ENCODE measurements at regions not wholly inside any gene's neighbourhood (a gene's known extent, or its start where the extent isn't known, plus 50 kb on each side); places are given as distances from the start of the nearest gene placed in this dataset.
"Not testable (repeated sequence)": the region's sequence is repeated elsewhere in the genome, so short reads cannot be mapped to it uniquely, and the experiment has no call there.

DNA sequence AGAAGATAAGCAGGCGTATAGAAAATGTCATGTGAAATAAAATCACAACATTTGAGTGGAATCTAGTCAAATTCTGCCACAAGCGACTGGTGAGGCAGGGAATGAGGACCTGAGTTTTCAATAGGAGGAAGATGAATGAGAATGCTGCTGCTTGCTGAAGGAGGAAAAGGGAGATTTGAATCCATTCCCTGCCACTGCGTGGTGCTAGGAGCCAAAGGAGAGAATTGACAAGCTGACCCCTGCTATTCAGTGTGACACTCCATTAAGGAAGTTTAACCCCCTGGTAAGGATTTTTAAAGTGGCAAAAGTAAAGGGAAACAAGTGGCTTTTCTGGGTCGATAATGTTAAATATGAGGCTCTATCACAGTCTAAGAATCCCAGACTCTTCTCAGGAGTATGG lies 314.0 kb downstream of the NAF1 start:
- Mint-ChIP-seq H3K4me3 (no peak overlapping the region), H3K4me1 (no peaks in the 10 kb centered on the region), H3K27ac (no peak overlapping the region), H3K36me3 (no peaks in the 10 kb centered on the region), H3K9me3 (ENCODE audit: low read depth) (no peaks in the 10 kb centered on the region), H3K27me3 (no peaks in the 10 kb centered on the region)
- CTCF ChIA-PET = no interaction called here
- ATAC-seq (no peak), DNase-seq (no peak)

DNA sequence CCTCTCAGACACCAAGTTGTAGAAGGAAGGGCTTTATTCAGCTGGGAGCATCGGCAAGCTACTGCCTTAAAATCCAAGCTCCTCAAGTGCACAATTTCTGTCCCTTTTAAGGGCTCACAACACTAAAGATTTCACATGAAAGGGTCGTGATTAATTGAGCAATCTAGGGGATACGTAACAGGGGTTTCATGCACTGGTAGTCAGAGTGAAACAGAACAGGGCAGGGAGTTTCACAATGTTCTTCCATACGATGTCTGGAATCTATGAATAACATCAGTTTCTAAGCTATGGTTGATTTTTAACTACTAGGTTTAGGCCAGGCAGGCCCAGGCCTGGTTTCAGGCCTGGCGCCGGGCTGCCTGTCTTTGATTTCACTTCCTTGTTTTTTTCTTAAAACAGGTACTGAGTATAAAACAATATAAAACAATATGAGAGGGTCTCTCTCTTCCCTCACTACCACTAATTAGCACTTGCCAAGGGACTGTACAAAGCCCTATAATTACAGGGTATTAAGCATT lies 315.4 kb downstream of the NAF1 start:
- H3K36me3 Mint-ChIP-seq; CTCF ChIA-PET; DNase-seq; H3K4me1 Mint-ChIP-seq; H3K4me3 Mint-ChIP-seq; ATAC-seq; H3K9me3 Mint-ChIP-seq (ENCODE audit: low read depth); H3K27me3 Mint-ChIP-seq; H3K27ac Mint-ChIP-seq: not testable (repeated sequence)

DNA sequence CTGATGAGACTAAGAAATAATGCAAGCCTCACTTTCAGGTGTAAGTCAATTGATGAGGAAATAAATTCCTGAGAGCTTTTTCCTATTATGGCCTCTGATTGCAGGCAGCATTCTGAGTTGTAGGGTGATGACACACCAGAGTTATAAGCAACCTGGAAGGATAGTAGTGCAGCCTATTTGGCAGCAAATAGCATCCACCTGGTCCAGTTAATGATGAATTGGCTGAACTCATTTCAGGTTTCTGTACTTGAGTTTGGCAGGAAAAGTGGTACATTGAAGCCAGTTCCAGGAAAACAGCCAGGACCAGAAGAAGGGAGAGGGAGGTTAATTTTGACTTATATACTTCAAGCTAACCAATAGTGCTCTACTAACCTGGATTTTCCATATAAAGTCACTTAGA lies 316.8 kb downstream of the NAF1 start:
- no peak overlapping the region for H3K4me3 Mint-ChIP-seq

DNA sequence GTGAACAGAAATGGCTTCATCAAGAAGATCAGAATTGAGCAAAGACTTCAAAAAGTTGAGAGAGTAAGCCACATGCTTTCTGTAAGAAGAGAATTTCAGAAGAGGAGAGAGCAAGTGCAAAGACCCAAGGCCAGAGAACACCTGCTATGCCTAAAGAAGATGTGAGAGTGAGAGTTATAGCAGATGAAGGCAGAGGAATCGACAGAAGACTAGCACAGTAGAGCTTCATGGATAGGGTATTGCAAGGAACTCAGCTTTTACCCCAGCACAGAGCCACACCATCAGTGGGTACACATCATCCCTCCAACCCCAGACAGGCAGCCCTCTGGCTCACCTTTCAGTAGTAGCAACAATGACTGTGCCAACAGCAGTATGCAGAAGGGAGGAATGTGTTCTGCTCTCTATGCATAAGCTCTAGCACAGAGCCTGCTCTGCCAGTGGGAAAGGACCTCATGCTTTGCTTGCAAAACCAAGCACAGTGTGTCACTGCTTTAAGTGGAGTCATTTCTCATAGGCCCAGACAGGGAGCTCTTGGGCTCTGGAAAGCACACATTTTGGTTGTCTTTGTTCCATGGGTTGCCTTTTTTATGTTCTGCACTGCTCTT lies 318.6 kb downstream of the NAF1 start:
- Mint-ChIP-seq H3K36me3 (no peaks in the 10 kb centered on the region), H3K27ac (no peak overlapping the region), H3K4me3 (no peak overlapping the region), H3K4me1 (no peaks in the 10 kb centered on the region), H3K27me3 (no peaks in the 10 kb centered on the region), H3K9me3 (ENCODE audit: low read depth) (no peaks in the 10 kb centered on the region)
- ATAC-seq (no peak), DNase-seq (no peak)
- CTCF ChIA-PET = no interaction called here

More for the DNA sequence above, 316.8 kb downstream of the NAF1 start:
- Mint-ChIP-seq H3K9me3 (ENCODE audit: low read depth) (no peaks in the 10 kb centered on the region), H3K27me3 (no peaks in the 10 kb centered on the region), H3K4me1 (no peaks in the 10 kb centered on the region), H3K36me3 (no peaks in the 10 kb centered on the region), H3K27ac (no peak overlapping the region)
- CTCF ChIA-PET = no interaction called here
- ATAC-seq (no peak), DNase-seq (no peak)

DNA sequence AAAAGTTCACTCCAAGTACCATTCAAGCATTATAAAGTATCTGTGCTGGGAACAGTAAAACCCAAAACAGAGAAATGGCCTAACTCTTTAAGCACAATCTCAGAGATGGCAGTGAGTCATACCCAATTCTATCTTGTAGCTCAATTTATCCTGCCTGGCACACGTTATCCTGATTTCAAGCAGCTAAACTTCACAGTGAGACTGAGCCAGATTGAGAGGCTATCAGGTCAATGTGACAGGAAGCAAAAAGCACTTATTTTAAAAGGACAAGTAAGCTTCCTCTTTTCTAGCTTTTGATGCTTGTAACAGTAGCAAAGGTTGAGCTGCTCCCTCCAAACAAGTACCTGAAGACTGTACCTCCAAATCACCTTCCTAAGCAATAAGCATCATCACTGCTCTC lies 324.9 kb downstream of the NAF1 start:
- H3K27me3 Mint-ChIP-seq = no peaks in the 10 kb centered on the region
- H3K9me3 Mint-ChIP-seq (ENCODE audit: low read depth) = peaks cover 2% of the 10 kb centered on the region
- H3K36me3 Mint-ChIP-seq = no peaks in the 10 kb centered on the region
- no peaks in the 10 kb centered on the region for H3K4me1 Mint-ChIP-seq
- no peak overlapping the region for H3K27ac Mint-ChIP-seq
- DNase-seq = no peak
- no peak for ATAC-seq
- CTCF ChIA-PET = no interaction called here
- H3K4me3 Mint-ChIP-seq = no peak overlapping the region

DNA sequence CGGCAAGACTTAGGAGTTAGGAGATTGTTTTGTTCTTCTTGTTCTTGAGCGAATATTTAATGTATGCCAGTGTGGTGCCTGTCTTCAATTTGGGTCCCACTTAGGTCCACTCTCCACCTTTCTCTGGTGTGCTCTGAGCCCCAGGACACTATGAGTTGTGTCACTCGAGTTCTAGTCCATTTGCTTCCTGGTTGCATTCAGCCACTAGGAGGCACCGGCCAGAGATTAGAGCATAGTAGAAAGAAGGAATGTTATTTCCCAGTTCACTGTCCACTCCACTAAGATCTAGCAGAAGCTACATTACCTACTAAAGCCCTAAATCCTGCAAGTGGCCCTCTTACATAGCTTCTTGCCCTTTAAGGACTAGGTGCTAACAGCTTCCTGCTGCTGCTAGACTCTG lies 326.9 kb downstream of the NAF1 start:
- ATAC-seq (no peak), DNase-seq (no peak)
- no peaks in the 10 kb centered on the region for H3K4me1 Mint-ChIP-seq
- no peak overlapping the region for H3K27ac Mint-ChIP-seq
- no peaks in the 10 kb centered on the region for H3K27me3 Mint-ChIP-seq
- H3K9me3 Mint-ChIP-seq (ENCODE audit: low read depth) = peaks cover 2% of the 10 kb centered on the region
- H3K36me3 Mint-ChIP-seq = no peaks in the 10 kb centered on the region
- no peak overlapping the region for H3K4me3 Mint-ChIP-seq
- CTCF ChIA-PET = no interaction called here

DNA sequence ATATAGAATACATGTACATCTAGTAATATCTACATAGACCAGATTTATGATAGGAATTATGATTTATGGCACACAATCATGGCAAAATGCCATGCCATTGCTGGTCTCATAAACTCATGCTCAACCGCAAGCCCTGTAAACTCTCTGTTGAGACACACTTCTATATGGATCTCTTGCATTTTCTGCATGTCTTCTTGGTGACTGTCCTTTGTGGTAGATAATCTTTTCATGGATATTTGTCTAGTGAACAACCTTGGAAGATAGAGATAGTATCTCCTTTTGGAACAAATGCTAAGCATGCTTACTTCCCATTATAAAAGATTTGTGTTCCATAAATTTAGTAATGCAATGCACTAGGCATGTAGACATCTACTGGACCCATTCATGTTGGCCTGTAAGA lies 328.0 kb downstream of the NAF1 start:
- no peak for ATAC-seq
- Mint-ChIP-seq H3K27ac (no peak overlapping the region), H3K4me3 (no peak overlapping the region), H3K36me3 (no peaks in the 10 kb centered on the region), H3K4me1 (no peaks in the 10 kb centered on the region), H3K27me3 (no peaks in the 10 kb centered on the region), H3K9me3 (ENCODE audit: low read depth) (peaks cover 2% of the 10 kb centered on the region)
- DNase-seq = no peak
- CTCF ChIA-PET = no interaction called here

DNA sequence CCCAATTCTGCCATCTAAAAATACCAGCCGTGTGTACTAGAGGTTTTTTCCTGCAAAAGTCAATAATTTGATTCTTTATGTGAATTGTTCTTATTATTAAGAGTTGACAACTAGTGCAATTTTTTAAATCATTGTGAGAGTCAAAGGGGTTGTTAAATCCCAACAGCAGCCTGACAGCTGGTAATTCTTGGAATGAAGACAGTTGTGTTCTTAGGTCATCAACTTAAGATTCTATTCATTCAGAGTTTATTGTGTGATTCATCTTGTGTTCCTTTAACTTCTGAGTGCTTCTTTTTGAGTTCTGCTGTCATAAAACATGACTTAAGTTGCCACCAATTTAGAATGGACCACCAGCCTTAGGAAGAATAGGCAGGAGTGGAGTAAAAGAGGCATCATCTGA lies 329.0 kb downstream of the NAF1 start:
- H3K36me3 Mint-ChIP-seq = no peaks in the 10 kb centered on the region
- ATAC-seq (no peak), DNase-seq (no peak)
- CTCF ChIA-PET = no interaction called here
- H3K4me1 Mint-ChIP-seq = no peaks in the 10 kb centered on the region
- H3K27ac Mint-ChIP-seq = no peak overlapping the region
- H3K4me3 Mint-ChIP-seq = no peak overlapping the region
- H3K9me3 Mint-ChIP-seq (ENCODE audit: low read depth) = peaks cover 2% of the 10 kb centered on the region
- H3K27me3 Mint-ChIP-seq = no peaks in the 10 kb centered on the region

DNA sequence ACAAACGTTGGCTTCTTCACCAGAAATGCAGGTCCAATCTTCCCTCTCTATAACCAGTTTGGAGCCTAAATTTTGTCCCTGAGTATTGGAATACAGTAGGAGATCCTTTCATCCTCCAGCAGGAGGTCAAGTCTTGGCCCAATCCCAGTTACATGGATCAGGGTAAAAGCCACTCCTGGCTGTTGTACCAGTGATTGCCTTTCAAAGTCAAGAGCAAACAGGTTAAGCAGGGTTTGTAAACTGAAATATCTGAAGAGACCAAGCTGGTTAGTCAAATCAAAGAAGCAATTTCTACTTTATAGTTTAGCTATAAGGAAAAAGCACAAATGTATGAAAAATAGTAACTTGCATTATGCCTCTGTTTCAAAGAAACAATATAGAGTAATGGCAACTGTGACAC lies 329.4 kb downstream of the NAF1 start:
- ATAC-seq (no peak), DNase-seq (no peak)
- no peaks in the 10 kb centered on the region for H3K4me1 Mint-ChIP-seq
- CTCF ChIA-PET = no interaction called here
- no peak overlapping the region for H3K4me3 Mint-ChIP-seq
- no peak overlapping the region for H3K27ac Mint-ChIP-seq
- no peaks in the 10 kb centered on the region for H3K36me3 Mint-ChIP-seq
- no peaks in the 10 kb centered on the region for H3K27me3 Mint-ChIP-seq
- H3K9me3 Mint-ChIP-seq (ENCODE audit: low read depth) = peaks cover 2% of the 10 kb centered on the region

DNA sequence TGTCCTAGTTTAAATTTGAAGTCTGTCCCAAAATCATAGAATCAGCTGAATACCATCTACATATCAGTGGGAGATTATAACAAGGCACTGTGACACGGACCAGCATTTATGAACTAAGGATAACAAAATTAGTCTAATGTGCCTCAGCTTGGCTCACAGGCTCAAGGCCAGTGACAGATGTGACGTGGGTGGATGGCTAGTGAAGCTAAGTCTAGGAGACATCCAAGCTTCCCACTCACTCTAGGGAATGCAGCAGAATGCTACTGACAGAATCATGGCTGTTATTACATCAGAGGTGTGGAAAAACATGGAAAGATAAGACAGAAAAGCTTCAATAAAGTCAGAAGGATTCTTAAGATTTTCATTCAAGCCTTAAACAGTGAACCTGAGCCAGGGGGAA lies 329.9 kb downstream of the NAF1 start:
- no peaks in the 10 kb centered on the region for H3K27me3 Mint-ChIP-seq
- no peaks in the 10 kb centered on the region for H3K4me1 Mint-ChIP-seq
- CTCF ChIA-PET = no interaction called here
- ATAC-seq (no peak), DNase-seq (no peak)
- H3K36me3 Mint-ChIP-seq = no peaks in the 10 kb centered on the region
- H3K9me3 Mint-ChIP-seq (ENCODE audit: low read depth) = peaks cover 2% of the 10 kb centered on the region
- no peak overlapping the region for H3K27ac Mint-ChIP-seq
- no peak overlapping the region for H3K4me3 Mint-ChIP-seq

DNA sequence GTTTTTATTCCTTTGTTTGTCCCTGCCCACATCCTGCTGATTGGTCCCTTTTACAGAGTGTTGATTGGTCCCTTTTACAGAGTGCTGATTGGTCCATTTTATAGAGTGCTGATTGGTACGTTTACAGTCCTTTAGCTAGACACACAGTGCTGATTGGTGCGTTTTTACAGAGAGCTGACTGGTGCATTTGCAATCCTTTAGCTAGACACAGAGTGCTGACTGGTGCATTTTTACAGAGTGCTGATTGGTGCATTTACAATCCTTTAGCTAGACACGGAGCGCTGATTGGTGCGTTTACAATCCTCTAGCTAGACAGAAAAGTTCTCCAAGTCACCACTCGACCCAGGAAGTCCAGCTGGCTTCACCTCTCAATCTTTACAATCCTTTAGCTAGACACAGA lies 330.4 kb downstream of the NAF1 start:
- H3K4me3 Mint-ChIP-seq; ATAC-seq; H3K36me3 Mint-ChIP-seq; H3K27ac Mint-ChIP-seq; H3K4me1 Mint-ChIP-seq; CTCF ChIA-PET; DNase-seq; H3K9me3 Mint-ChIP-seq (ENCODE audit: low read depth); H3K27me3 Mint-ChIP-seq: not testable (repeated sequence)

DNA sequence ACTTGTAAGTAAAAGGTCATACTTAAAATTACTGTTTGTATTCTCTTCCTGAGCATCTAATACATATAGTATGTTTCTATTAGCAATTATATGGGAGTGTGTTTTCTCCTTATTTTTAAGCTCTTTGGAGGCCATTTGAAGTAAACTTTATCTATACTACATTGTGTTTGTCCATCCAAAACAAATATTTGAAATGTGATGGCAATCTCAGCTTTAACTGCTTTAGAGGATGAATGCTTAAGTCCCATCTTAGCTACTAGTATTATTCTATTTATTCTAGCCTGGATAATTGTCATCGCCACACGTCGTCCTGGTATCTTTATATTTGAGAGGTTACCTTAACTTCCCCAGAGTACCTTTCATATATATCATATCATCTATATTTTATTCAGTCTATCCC lies 335.8 kb downstream of the NAF1 start:
- no peaks in the 10 kb centered on the region for H3K4me1 Mint-ChIP-seq
- H3K4me3 Mint-ChIP-seq = no peak overlapping the region
- H3K27ac Mint-ChIP-seq = no peak overlapping the region
- CTCF ChIA-PET = no interaction called here
- H3K9me3 Mint-ChIP-seq (ENCODE audit: low read depth) = no peaks in the 10 kb centered on the region
- DNase-seq (no peak), ATAC-seq (no peak)
- H3K27me3 Mint-ChIP-seq = no peaks in the 10 kb centered on the region
- H3K36me3 Mint-ChIP-seq = no peaks in the 10 kb centered on the region

DNA sequence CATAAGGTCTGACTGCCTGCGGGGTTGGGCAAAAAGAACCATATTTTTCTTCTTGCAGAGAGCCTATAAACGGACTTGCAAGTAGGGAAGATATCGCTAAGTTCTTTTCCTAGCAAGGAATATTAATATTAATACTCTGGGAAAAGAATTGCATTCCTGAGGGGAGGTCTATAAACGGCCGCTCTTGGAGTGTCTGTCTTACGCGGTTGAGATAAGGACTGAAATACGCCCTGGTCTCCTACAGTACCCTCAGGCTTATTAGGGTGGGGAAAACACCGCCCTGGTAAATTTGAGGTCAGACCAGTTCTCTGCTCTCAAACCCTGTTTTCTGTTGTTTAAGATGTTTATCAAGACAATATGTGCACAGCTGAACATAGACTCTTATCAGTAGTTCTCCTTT lies 349.3 kb downstream of the NAF1 start:
- H3K27ac Mint-ChIP-seq; DNase-seq; H3K36me3 Mint-ChIP-seq; H3K27me3 Mint-ChIP-seq; H3K4me3 Mint-ChIP-seq; H3K9me3 Mint-ChIP-seq (ENCODE audit: low read depth); CTCF ChIA-PET; ATAC-seq; H3K4me1 Mint-ChIP-seq: not testable (repeated sequence)

DNA sequence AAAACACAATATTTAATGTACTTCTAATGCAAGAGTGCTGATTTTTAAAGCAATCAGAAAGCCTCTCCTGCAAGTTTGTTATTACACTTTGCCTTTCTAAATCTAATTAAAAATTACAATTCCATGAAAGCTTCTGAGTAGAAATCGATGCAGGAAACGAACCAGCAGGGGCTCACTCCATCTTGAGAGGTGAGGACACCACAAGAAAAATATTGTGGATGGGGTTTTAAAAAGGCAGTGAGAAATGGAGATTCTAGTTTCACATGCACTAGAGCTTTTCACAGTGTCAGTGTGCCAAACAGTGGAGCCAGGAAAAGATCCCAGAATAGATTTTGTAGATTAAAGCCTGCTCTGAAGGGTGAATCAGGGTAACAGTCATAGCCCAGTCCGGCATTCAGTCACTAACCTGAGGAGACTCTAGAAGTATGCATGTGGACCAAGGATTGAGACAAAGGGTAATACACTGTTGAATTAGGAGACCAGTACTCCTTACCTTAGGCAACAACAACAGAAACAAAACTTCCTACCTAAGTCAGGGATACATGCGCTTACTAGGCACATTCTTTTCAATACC lies 362.3 kb downstream of the NAF1 start:
- CTCF ChIA-PET = no interaction called here
- no peak overlapping the region for H3K4me3 Mint-ChIP-seq
- no peak for ATAC-seq
- no peaks in the 10 kb centered on the region for H3K4me1 Mint-ChIP-seq
- DNase-seq = no peak
- peaks cover 2% of the 10 kb centered on the region for H3K9me3 Mint-ChIP-seq (ENCODE audit: low read depth)
- H3K36me3 Mint-ChIP-seq = no peaks in the 10 kb centered on the region
- H3K27ac Mint-ChIP-seq = no peak overlapping the region
- no peaks in the 10 kb centered on the region for H3K27me3 Mint-ChIP-seq

DNA sequence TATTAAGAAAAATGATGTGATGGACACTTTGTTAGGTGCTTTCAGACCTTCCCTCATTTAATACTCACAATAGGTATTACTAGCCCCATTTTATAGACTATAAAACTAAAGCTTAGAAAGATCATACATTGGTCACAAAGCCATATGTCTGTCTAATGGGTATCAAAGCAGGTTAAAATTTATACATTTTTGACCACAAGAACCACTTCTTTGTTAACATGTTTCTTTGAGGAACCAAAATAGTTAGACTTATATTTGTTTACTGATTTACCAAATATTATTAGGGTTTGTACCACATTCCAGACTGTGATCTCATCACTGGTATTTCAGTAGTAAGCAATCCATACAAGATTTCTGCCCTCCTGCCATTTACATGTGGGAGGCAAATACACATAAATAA lies 363.3 kb downstream of the NAF1 start:
- H3K27ac Mint-ChIP-seq = no peak overlapping the region
- CTCF ChIA-PET = no interaction called here
- no peak overlapping the region for H3K4me3 Mint-ChIP-seq
- DNase-seq (no peak), ATAC-seq (no peak)
- H3K27me3 Mint-ChIP-seq = no peaks in the 10 kb centered on the region
- no peaks in the 10 kb centered on the region for H3K4me1 Mint-ChIP-seq
- H3K9me3 Mint-ChIP-seq (ENCODE audit: low read depth) = peaks cover 2% of the 10 kb centered on the region
- H3K36me3 Mint-ChIP-seq = no peaks in the 10 kb centered on the region
